Ishikawa (cell line): ENCODE measurements at regions not wholly inside any gene's neighbourhood (a gene's known extent, or its start where the extent isn't known, plus 50 kb on each side); places are given as distances from the start of the nearest gene placed in this dataset.

ENCODE experiments used
- CREB1 ChIP-seq: IDR thresholded peaks from 2 replicates; pipeline ENCODE4 v1.6.1; 2012; ENCODE audit warnings: low read depth
- EP300 ChIP-seq: IDR thresholded peaks from 2 replicates; pipeline ENCODE4 v1.6.1; 2012; ENCODE audit warnings: borderline replicate concordance
- RAD21 ChIP-seq: IDR thresholded peaks from 2 replicates; pipeline ENCODE4 v1.6.1; 2012; ENCODE audit warnings: low read depth
- TEAD4 ChIP-seq: IDR thresholded peaks from 2 replicates; pipeline ENCODE4 v1.6.1; 2012
- TF ChIP-seq, protein P1 (sequence below): IDR thresholded peaks from 2 replicates; pipeline ENCODE4 v1.6.1; 2012; ENCODE audit warnings: low read depth, mild to moderate bottlenecking
- TF ChIP-seq, protein P2 (sequence below): IDR thresholded peaks from 2 replicates; pipeline ENCODE4 v1.6.1; 2012

DNA sequence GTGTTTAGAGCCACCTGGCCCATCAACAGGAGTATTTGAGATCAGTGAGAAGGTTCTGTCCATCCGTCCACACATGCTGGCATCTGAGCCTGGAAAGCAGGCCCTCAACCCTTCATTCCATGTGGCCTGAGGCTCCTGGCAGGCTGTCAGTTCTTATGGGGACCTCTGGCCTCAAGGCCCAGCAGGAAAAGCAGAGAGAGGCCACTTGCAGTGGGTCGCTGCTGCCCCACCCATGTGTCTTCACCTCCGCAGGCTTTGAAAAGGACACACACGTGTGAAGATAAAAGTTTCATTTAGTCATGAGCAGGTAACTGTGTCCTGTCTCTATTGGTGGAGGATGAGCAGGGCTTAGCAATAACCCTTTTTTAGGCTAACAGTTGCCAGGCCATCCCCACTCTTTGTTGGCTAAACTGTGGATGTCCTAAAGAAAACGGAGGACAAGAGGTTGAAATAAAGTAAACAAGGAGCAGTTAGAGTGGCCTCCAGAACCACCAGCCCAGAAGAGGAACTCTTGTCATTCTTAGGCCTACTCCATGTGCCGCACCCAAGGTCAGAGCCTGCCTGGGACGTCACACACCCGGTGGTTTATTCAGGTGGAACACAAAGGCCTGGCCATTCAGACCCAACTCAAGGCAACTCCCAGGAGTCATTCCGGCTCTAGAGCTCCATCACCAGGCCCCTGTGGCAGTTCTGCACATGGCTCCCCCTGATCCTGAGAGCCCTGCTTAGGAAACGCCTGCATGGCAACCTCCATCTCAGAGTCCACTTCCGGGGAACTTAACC lies 143.4 kb upstream of the CST7 start:
- TF ChIP-seq TEAD4: no peak
- TF ChIP-seq CREB1: no peak
- TF ChIP-seq EP300: no peak
- TF ChIP-seq, protein P1, sequence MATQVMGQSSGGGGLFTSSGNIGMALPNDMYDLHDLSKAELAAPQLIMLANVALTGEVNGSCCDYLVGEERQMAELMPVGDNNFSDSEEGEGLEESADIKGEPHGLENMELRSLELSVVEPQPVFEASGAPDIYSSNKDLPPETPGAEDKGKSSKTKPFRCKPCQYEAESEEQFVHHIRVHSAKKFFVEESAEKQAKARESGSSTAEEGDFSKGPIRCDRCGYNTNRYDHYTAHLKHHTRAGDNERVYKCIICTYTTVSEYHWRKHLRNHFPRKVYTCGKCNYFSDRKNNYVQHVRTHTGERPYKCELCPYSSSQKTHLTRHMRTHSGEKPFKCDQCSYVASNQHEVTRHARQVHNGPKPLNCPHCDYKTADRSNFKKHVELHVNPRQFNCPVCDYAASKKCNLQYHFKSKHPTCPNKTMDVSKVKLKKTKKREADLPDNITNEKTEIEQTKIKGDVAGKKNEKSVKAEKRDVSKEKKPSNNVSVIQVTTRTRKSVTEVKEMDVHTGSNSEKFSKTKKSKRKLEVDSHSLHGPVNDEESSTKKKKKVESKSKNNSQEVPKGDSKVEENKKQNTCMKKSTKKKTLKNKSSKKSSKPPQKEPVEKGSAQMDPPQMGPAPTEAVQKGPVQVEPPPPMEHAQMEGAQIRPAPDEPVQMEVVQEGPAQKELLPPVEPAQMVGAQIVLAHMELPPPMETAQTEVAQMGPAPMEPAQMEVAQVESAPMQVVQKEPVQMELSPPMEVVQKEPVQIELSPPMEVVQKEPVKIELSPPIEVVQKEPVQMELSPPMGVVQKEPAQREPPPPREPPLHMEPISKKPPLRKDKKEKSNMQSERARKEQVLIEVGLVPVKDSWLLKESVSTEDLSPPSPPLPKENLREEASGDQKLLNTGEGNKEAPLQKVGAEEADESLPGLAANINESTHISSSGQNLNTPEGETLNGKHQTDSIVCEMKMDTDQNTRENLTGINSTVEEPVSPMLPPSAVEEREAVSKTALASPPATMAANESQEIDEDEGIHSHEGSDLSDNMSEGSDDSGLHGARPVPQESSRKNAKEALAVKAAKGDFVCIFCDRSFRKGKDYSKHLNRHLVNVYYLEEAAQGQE: no peak
- TF ChIP-seq, protein P2, sequence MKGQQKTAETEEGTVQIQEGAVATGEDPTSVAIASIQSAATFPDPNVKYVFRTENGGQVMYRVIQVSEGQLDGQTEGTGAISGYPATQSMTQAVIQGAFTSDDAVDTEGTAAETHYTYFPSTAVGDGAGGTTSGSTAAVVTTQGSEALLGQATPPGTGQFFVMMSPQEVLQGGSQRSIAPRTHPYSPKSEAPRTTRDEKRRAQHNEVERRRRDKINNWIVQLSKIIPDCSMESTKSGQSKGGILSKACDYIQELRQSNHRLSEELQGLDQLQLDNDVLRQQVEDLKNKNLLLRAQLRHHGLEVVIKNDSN: no peak
- no peak for TF ChIP-seq RAD21
